ENCODE measurements at regions not wholly inside any gene's neighbourhood (a gene's known extent, or its start where the extent isn't known, plus 50 kb on each side); places are given as distances from the start of the nearest gene placed in this dataset.

GRCh38 chr14:82403987-82404386 is 870.3 kb upstream of the SEL1L start:
- TF ChIP-seq CTCF (IDR thresholded peaks at IDR 0.05) (no peak), ZNF317 (CRISPR knock-in tag; IDR thresholded peaks at IDR 0.05; ENCODE audit: borderline replicate concordance, low read depth) (no peak), E2F1 (CRISPR knock-in tag; IDR thresholded peaks at IDR 0.05) (no peak), NFE2L1 (CRISPR knock-in tag; IDR thresholded peaks at IDR 0.05) (no peak), AFF4 (CRISPR knock-in tag; IDR thresholded peaks at IDR 0.05; ENCODE audit: borderline replicate concordance) (no peak)

All from WTC11 (cell line).